ENCODE measurements at regions not wholly inside any gene's neighbourhood (a gene's known extent, or its start where the extent isn't known, plus 50 kb on each side); places are given as distances from the start of the nearest gene placed in this dataset.

GRCh38 chr3:159236321-159236720 lies 434.5 kb downstream of the MFSD1 start:
- TF ChIP-seq CTCF (IDR thresholded peaks at IDR 0.05; ENCODE audit: borderline replicate concordance, insufficient read depth, low read depth, low read length): no peak

GRCh38 chr3:159237226-159237625 lies 435.4 kb downstream of the MFSD1 start:
- no peak overlapping the region for H3K4me3 ChIP-seq (ENCODE audit: low read depth, low read length)
- no peak for TF ChIP-seq CTCF (IDR thresholded peaks at IDR 0.05; ENCODE audit: borderline replicate concordance, insufficient read depth, low read depth, low read length)

More at GRCh38 chr3:159236321-159236720, 434.5 kb downstream of the MFSD1 start:
- H3K4me3 ChIP-seq (ENCODE audit: low read depth, low read length): no peak overlapping the region

GRCh38 chr3:159238646-159239045 lies 436.8 kb downstream of the MFSD1 start:
- no peak for TF ChIP-seq CTCF (IDR thresholded peaks at IDR 0.05; ENCODE audit: borderline replicate concordance, insufficient read depth, low read depth, low read length)
- H3K4me3 ChIP-seq (ENCODE audit: low read depth, low read length): no peak overlapping the region

GRCh38 chr3:159239059-159239458 lies 437.2 kb downstream of the MFSD1 start:
- TF ChIP-seq CTCF (IDR thresholded peaks at IDR 0.05; ENCODE audit: borderline replicate concordance, insufficient read depth, low read depth, low read length): no peak
- H3K4me3 ChIP-seq (ENCODE audit: low read depth, low read length): no peak overlapping the region

- no peak for TF ChIP-seq CTCF (IDR thresholded peaks at IDR 0.05; ENCODE audit: borderline replicate concordance, insufficient read depth, low read depth, low read length)
- no peak overlapping the region for H3K4me3 ChIP-seq (ENCODE audit: low read depth, low read length)
Measured at GRCh38 chr3:159244933-159245332, 443.1 kb downstream of the MFSD1 start.

GRCh38 chr3:159245871-159246270 lies 444.0 kb downstream of the MFSD1 start:
- TF ChIP-seq CTCF (IDR thresholded peaks at IDR 0.05; ENCODE audit: borderline replicate concordance, insufficient read depth, low read depth, low read length): no peak

GRCh38 chr3:159246385-159246784 lies 444.5 kb downstream of the MFSD1 start:
- TF ChIP-seq CTCF (IDR thresholded peaks at IDR 0.05; ENCODE audit: borderline replicate concordance, insufficient read depth, low read depth, low read length): no peak

More at GRCh38 chr3:159245871-159246270, 444.0 kb downstream of the MFSD1 start:
- H3K4me3 ChIP-seq (ENCODE audit: low read depth, low read length): no peak overlapping the region

More at GRCh38 chr3:159246385-159246784, 444.5 kb downstream of the MFSD1 start:
- no peak overlapping the region for H3K4me3 ChIP-seq (ENCODE audit: low read depth, low read length)
